GM10248 (cell line): ENCODE measurements at regions not wholly inside any gene's neighbourhood (a gene's known extent, or its start where the extent isn't known, plus 50 kb on each side); places are given as distances from the start of the nearest gene placed in this dataset.

Source experiments
- CTCF ChIA-PET: fragments of 300-600 bp; sonication (Branson Sonifier 250); formaldehyde crosslinking; extraction: SDS; loops from one replicate; lab custom pipeline; 2021; ENCODE audit warnings: antibody characterized with exemption; lab: Yijun Ruan, JAX
- POLR2A ChIA-PET: fragments of 350-650 bp; sonication (Branson Sonifier 250); formaldehyde crosslinking; extraction: SDS; loops from one replicate; lab custom pipeline; 2020; ENCODE audit warnings: antibody characterized with exemption; lab: Yijun Ruan, JAX
- DNase-seq: peaks from one replicate; pipeline ENCODE4 v3.0.0; 2012; ENCODE audit errors: extremely low spot score
- TF ChIP-seq, protein P1 (sequence below): IDR thresholded peaks from 2 replicates; pipeline ENCODE4 v1.5.1; 2012; ENCODE audit warnings: mild to moderate bottlenecking, low read depth; ENCODE audit errors: extremely low read depth, missing control alignments, control extremely low read depth

DNA sequence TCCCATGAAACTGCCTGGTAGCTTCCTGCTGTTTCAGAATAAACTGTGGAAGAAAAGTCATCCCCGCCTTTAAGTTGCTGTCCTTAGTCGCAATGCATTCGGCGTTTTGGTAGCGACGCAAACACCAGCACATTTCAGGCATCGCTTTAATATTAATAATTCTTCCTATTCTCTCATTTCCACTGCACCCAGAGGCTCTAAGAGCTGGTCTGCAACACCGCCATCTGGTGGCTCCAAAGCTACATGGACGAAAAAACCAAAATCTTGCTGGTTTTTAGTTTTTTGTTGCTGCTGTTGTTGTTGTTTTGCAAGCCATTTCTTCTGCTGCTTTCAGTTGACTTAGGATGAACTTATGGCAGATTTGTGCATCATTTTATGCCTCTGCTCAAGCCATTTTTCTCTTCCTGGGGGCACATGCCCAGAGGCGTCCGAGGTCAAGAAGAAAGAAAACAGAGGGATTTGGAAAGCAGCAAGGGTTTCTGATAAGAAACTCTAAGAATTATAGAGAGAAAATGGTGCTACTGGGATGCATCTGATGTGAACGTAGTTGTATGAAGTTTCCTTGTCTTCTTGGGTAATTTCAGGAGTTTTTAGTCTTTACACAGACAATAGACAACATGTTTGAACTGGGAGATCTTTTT is 345.4 kb upstream of the KIRREL3 start:
- ChIA-PET POLR2A (no interaction called here), CTCF (interaction anchor here (1.0 to 3.0 kb wide), 11 partner anchors 11 to 905 kb away, joined by 3 to 20 read pairs (median 4); no protein-coding TSS in a partner anchor)
- peak; percentile 57 for DNase-seq
- TF ChIP-seq, protein P1, sequence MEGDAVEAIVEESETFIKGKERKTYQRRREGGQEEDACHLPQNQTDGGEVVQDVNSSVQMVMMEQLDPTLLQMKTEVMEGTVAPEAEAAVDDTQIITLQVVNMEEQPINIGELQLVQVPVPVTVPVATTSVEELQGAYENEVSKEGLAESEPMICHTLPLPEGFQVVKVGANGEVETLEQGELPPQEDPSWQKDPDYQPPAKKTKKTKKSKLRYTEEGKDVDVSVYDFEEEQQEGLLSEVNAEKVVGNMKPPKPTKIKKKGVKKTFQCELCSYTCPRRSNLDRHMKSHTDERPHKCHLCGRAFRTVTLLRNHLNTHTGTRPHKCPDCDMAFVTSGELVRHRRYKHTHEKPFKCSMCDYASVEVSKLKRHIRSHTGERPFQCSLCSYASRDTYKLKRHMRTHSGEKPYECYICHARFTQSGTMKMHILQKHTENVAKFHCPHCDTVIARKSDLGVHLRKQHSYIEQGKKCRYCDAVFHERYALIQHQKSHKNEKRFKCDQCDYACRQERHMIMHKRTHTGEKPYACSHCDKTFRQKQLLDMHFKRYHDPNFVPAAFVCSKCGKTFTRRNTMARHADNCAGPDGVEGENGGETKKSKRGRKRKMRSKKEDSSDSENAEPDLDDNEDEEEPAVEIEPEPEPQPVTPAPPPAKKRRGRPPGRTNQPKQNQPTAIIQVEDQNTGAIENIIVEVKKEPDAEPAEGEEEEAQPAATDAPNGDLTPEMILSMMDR: peak; percentile 63

DNA sequence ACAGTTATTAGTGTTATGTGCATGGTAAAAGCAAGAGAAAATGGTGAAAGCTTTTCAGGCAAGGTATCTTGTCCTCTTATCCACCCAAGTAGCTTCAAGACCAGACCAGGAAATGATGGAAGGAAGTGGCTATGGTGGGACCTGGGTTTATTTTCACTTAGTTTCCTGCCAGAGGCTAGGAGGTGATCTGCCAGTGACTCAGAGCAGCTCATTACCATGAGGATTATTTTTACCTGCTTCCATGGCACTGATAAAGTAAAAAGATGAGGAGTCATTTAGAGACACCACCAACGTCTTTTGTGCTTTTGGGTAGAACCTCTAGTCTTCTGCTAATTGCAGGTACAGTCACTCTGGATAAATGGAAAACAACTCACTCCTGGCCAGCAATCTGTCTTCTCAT is 339.9 kb upstream of the KIRREL3 start:
- ChIA-PET POLR2A (no interaction called here), CTCF (interaction anchor here (1.8 kb wide), 1 partner anchor 899 kb away, joined by 4 read pairs; no protein-coding TSS in a partner anchor)
- no peak for DNase-seq
- TF ChIP-seq, protein P1: no peak

DNA sequence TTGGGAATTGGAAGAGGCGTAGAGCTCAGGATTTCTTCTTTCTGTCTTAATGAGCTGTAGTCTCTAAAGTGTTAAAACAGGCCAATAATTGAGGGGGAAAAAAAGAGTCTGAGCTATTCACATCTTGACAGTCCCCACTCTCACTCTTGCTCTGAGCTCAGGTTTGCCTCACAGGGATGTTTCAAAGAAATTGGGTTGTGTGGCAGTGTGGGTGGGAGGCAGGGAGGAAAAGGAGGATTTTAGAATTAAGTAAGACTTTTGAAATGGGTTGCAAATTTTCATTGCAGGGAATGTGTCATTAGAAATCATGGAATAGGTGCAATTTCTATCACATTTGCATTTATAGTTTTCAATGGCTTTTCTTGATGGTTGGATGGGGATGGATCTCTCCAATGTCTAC is 338.8 kb upstream of the KIRREL3 start:
- CTCF ChIA-PET: interaction anchor here (0.6 to 1.8 kb wide), 2 partner anchors 9 to 898 kb away, joined by 3 to 4 read pairs; no protein-coding TSS in a partner anchor
- TF ChIP-seq, protein P1: no peak

DNA sequence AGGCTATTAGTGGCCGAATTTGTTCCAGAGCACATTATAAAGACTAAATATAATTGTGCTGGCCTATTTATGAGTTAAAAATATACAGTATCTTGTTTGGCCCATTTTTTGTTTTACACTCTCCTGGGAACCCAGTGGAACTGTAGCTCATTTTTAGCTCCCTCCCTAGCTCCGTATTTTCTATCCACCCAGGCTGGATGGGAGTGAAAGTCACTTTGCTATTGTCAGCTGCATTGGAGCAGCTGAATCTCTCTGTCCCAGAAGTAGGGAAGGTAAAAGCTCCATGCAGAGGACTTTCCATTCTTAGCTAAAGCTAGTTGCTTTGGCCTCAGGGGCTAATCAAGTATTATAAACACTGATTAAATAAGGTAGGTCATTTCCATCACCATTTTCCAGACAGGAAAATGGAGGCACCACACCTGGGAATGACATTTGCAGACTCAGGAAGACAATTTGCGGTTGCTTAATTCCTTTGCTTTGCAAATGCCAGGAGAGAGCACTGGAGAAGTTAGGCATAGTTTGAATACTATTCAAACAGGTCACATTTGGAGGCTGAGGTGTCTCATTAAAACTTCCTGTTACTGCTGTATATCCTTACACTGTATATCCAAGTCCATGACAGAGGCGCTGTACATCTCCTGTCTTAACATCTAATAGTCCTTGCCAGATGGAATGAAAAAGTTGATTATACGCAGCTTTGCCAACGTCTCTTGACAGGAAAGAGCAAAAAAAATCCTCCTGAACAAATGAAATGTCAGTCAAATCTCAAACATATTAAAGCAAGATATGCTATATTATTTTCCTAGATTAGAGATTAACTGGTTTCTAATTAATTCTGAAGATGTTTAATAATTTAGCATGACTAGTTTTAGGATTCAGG is 338.1 kb upstream of the KIRREL3 start:
- CTCF ChIA-PET: interaction anchor here (0.6 to 1.8 kb wide), 4 partner anchors 10 to 898 kb away, joined by 3 to 4 read pairs (median 3); no protein-coding TSS in a partner anchor
- TF ChIP-seq, protein P1: no peak
- POLR2A ChIA-PET: no interaction called here
- no peak for DNase-seq

More for the DNA sequence above, 338.8 kb upstream of the KIRREL3 start:
- no peak for DNase-seq
- POLR2A ChIA-PET: no interaction called here

DNA sequence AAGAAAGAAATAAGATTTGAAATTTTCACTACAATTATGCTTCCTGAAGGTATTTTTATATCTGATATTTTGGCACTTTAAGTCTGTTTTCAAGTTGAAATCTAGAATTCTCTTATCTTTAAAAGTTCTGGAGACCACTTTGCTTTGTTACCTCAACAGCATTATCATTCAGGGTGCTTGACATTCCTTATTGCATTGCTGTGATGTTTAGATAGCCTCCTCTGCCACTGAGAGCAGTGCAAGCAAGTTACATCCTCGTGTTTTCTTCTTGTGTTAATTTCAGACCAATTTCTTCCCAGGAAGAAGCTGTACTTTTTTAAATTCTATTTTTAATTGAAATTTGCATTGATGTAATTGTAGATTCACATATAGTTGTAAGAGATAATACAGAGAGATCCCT is 333.9 kb upstream of the KIRREL3 start:
- ChIA-PET POLR2A (no interaction called here), CTCF (interaction anchor here (1.7 kb wide), 1 partner anchor 11 kb away, joined by 5 read pairs; no protein-coding TSS in a partner anchor)
- TF ChIP-seq, protein P1: no peak

DNA sequence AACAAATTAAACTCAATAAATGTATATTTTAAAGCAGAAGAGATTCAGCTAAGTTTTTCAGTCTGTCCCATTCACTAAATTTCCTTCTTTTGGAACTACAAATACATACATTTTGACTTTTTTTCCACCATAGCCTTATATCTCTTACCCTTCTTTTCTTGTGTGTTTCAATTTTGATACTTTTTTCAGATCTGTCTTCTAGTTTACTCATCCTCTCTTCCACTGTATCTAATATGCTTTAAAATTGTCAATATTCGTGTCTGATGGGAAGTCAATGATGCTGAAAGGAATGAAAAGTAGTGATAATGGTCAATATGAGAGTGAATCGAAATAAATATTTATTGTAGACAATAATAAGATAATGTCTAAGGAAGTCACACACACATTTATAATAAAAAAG is 332.3 kb upstream of the KIRREL3 start:
- POLR2A ChIA-PET: no interaction called here
- TF ChIP-seq, protein P1: no peak
- CTCF ChIA-PET: interaction anchor here (1.1 kb wide), 1 partner anchor 9 kb away, joined by 3 read pairs; no protein-coding TSS in a partner anchor
- DNase-seq: no peak

More for the DNA sequence above, 333.9 kb upstream of the KIRREL3 start:
- DNase-seq: no peak
